Vagina (tissue), 2 donors: ENCODE measurements at regions not wholly inside any gene's neighbourhood (a gene's known extent, or its start where the extent isn't known, plus 50 kb on each side); places are given as distances from the start of the nearest gene placed in this dataset.
"Not testable (repeated sequence)": the region's sequence is repeated elsewhere in the genome, so short reads cannot be mapped to it uniquely, and the experiment has no call there.

ENCODE experiments used
- CTCF ChIP-seq, 3 experiments: fragments of 450-650 bp in 2 of 3; fragments of 200-600 bp in 1 of 3; sonication (generic) in 1 of 3; IDR thresholded peaks; one replicate each; pipeline ENCODE4 v1.5.1; 2017 to 2019; ENCODE audit warnings: antibody characterized with exemption in 3 of 3, mild to moderate bottlenecking in 2 of 3, moderate library complexity in 2 of 3
- POLR2A ChIP-seq, 2 donors: fragments of 450-650 bp; IDR thresholded peaks; one replicate each; pipeline ENCODE4 v1.6.1; 2017; ENCODE audit warnings: antibody characterized with exemption in 2 of 2, mild to moderate bottlenecking in 2 of 2, moderate library complexity in 2 of 2
- POLR2AphosphoS5 ChIP-seq, 2 donors: sonication (generic); formaldehyde crosslinking; IDR thresholded peaks; one replicate each; pipeline ENCODE4 v1.9.0; 2017; ENCODE audit warnings: antibody characterized with exemption in 2 of 2, mild to moderate bottlenecking in 2 of 2, low read depth in 1 of 2; ENCODE audit not compliant: insufficient read depth in 1 of 2

- TF ChIP-seq CTCF (IDR thresholded peaks at IDR 0.05); POLR2A (IDR thresholded peaks at IDR 0.05); POLR2AphosphoS5 (IDR thresholded peaks at IDR 0.05; ENCODE audit: insufficient read depth in 1 of 2, low read depth in 1 of 2): not testable (repeated sequence)
Observed at GRCh38 chr2:8446751-8447150, 235.1 kb upstream of the ID2 start.
